ENCODE measurements at regions not wholly inside any gene's neighbourhood (a gene's known extent, or its start where the extent isn't known, plus 50 kb on each side); places are given as distances from the start of the nearest gene placed in this dataset.

- DNase-seq (ENCODE audit: low read depth), result no peak
- H3K4me3 ChIP-seq (ENCODE audit: low read depth, low read length), result no peak overlapping the region
- no peak for TF ChIP-seq CTCF (IDR thresholded peaks at IDR 0.05; ENCODE audit: low read depth, low read length, missing control alignments)
Observed at GRCh38 chr10:108812906-108813305, 1110.4 kb downstream of the XPNPEP1 start.

- TF ChIP-seq CTCF (IDR thresholded peaks at IDR 0.05; ENCODE audit: low read depth, low read length, missing control alignments), result no peak
- DNase-seq (ENCODE audit: low read depth), result no peak
- H3K4me3 ChIP-seq (ENCODE audit: low read depth, low read length), result no peak overlapping the region
Observed at GRCh38 chr10:108812296-108812695, 1111.0 kb downstream of the XPNPEP1 start.

- no peak for TF ChIP-seq CTCF (IDR thresholded peaks at IDR 0.05; ENCODE audit: low read depth, low read length, missing control alignments)
- no peak overlapping the region for H3K4me3 ChIP-seq (ENCODE audit: low read depth, low read length)
- no peak for DNase-seq (ENCODE audit: low read depth)
Observed at GRCh38 chr10:108808228-108808627, 1115.1 kb downstream of the XPNPEP1 start.

- no peak overlapping the region for H3K4me3 ChIP-seq (ENCODE audit: low read depth, low read length)
- no peak for DNase-seq (ENCODE audit: low read depth)
- TF ChIP-seq CTCF (IDR thresholded peaks at IDR 0.05; ENCODE audit: low read depth, low read length, missing control alignments), result no peak
Observed at GRCh38 chr10:108801775-108802517, 1121.4 kb downstream of the XPNPEP1 start.

- DNase-seq (ENCODE audit: low read depth), result no peak
- no peak for TF ChIP-seq CTCF (IDR thresholded peaks at IDR 0.05; ENCODE audit: low read depth, low read length, missing control alignments)
- no peak overlapping the region for H3K4me3 ChIP-seq (ENCODE audit: low read depth, low read length)
Observed at GRCh38 chr10:108801220-108801619, 1122.1 kb downstream of the XPNPEP1 start.

- DNase-seq (ENCODE audit: low read depth), result no peak
- no peak for TF ChIP-seq CTCF (IDR thresholded peaks at IDR 0.05; ENCODE audit: low read depth, low read length, missing control alignments)
- no peak overlapping the region for H3K4me3 ChIP-seq (ENCODE audit: low read depth, low read length)
Observed at GRCh38 chr10:108797573-108797972, 1125.7 kb downstream of the XPNPEP1 start.
